ENCODE measurements at regions not wholly inside any gene's neighbourhood (a gene's known extent, or its start where the extent isn't known, plus 50 kb on each side); places are given as distances from the start of the nearest gene placed in this dataset.

GRCh38 chr12:25896981-25897380 lies 61.5 kb upstream of the RASSF8 start:
- no peaks in the 10 kb centered on the region for H3K27me3 ChIP-seq (ENCODE audit: control insufficient read depth in 3 of 3, insufficient read depth in 3 of 3, low read length in 3 of 3)
- H3K4me1 ChIP-seq (ENCODE audit: control insufficient read depth in 3 of 3, insufficient read depth in 2 of 3, low read depth in 1 of 3, low read length in 2 of 3) = no peaks in the 10 kb centered on the region
- DNase-seq (no peak), FAIRE-seq (no peak)
- H3K36me3 ChIP-seq (ENCODE audit: control insufficient read depth in 3 of 3, insufficient read depth in 2 of 3, low read depth in 1 of 3, low read length in 3 of 3) = no peaks in the 10 kb centered on the region
- peaks cover 0 to 4% of the 10 kb centered on the region in 2 donors for H3K9me3 ChIP-seq (ENCODE audit: control insufficient read depth in 2 of 2, insufficient read depth in 1 of 2, low read depth in 1 of 2, low read length in 1 of 2)
- no peak overlapping the region for H3K27ac ChIP-seq (ENCODE audit: low read depth in 1 of 3, low read length in 2 of 3)
- WGBS, 3 donors = 63 to 70% (median 66%) methylated on average over 2 of the region's 2 CpGs
- H3K4me3 ChIP-seq (ENCODE audit: low read depth in 1 of 3, low read length in 3 of 3) = no peak overlapping the region

- DNase-seq (no peak), FAIRE-seq (no peak)
- no peaks in the 10 kb centered on the region for H3K9me3 ChIP-seq (ENCODE audit: control insufficient read depth in 2 of 2, insufficient read depth in 1 of 2, low read depth in 1 of 2, low read length in 1 of 2)
- H3K36me3 ChIP-seq (ENCODE audit: control insufficient read depth in 3 of 3, insufficient read depth in 2 of 3, low read depth in 1 of 3, low read length in 3 of 3) = no peaks in the 10 kb centered on the region
- no peak overlapping the region for H3K27ac ChIP-seq (ENCODE audit: low read depth in 1 of 3, low read length in 2 of 3)
- no peaks in the 10 kb centered on the region for H3K4me1 ChIP-seq (ENCODE audit: control insufficient read depth in 3 of 3, insufficient read depth in 2 of 3, low read depth in 1 of 3, low read length in 2 of 3)
- H3K27me3 ChIP-seq (ENCODE audit: control insufficient read depth in 3 of 3, insufficient read depth in 3 of 3, low read length in 3 of 3) = no peaks in the 10 kb centered on the region
- H3K4me3 ChIP-seq (ENCODE audit: low read depth in 1 of 3, low read length in 3 of 3) = no peak overlapping the region
- 80 to 90% (median 82%) methylated on average over 2 of the region's 2 CpGs for WGBS, 3 donors
These were observed 54.8 kb upstream of the RASSF8 start for GRCh38 chr12:25903603-25904245.

- Histone ChIP-seq H3K27me3 (ENCODE audit: control insufficient read depth in 3 of 3, insufficient read depth in 3 of 3, low read length in 3 of 3) (no peaks in the 10 kb centered on the region), H3K27ac (ENCODE audit: low read depth in 1 of 3, low read length in 2 of 3) (no peak overlapping the region), H3K36me3 (ENCODE audit: control insufficient read depth in 3 of 3, insufficient read depth in 2 of 3, low read depth in 1 of 3, low read length in 3 of 3) (no peaks in the 10 kb centered on the region), H3K9me3 (ENCODE audit: control insufficient read depth in 2 of 2, insufficient read depth in 1 of 2, low read depth in 1 of 2, low read length in 1 of 2) (no peaks in the 10 kb centered on the region), H3K4me3 (ENCODE audit: low read depth in 1 of 3, low read length in 3 of 3) (no peak overlapping the region), H3K4me1 (ENCODE audit: control insufficient read depth in 3 of 3, insufficient read depth in 2 of 3, low read depth in 1 of 3, low read length in 2 of 3) (no peaks in the 10 kb centered on the region)
- no peak for FAIRE-seq
- no peak for DNase-seq
- WGBS, 3 donors = 89 to 95% (median 91%) methylated on average over 1 of the region's 1 CpG
These were observed 54.0 kb upstream of the RASSF8 start for GRCh38 chr12:25904442-25904841.

- Histone ChIP-seq H3K9me3 (ENCODE audit: control insufficient read depth in 2 of 2, insufficient read depth in 1 of 2, low read depth in 1 of 2, low read length in 1 of 2) (peaks cover 0 to under 1% of the 10 kb centered on the region in 2 donors), H3K4me1 (ENCODE audit: control insufficient read depth in 3 of 3, insufficient read depth in 2 of 3, low read depth in 1 of 3, low read length in 2 of 3) (no peaks in the 10 kb centered on the region), H3K27me3 (ENCODE audit: control insufficient read depth in 3 of 3, insufficient read depth in 3 of 3, low read length in 3 of 3) (no peaks in the 10 kb centered on the region), H3K27ac (ENCODE audit: low read depth in 1 of 3, low read length in 2 of 3) (no peak overlapping the region), H3K4me3 (ENCODE audit: low read depth in 1 of 3, low read length in 3 of 3) (no peak overlapping the region), H3K36me3 (ENCODE audit: control insufficient read depth in 3 of 3, insufficient read depth in 2 of 3, low read depth in 1 of 3, low read length in 3 of 3) (no peaks in the 10 kb centered on the region)
- WGBS, 3 donors = 82 to 94% (median 90%) methylated on average over 2 of the region's 2 CpGs
- DNase-seq = no peak
- no peak for FAIRE-seq
These were observed 51.7 kb upstream of the RASSF8 start for GRCh38 chr12:25906651-25907340.
